ENCODE measurements at regions not wholly inside any gene's neighbourhood (a gene's known extent, or its start where the extent isn't known, plus 50 kb on each side); places are given as distances from the start of the nearest gene placed in this dataset.

DNA sequence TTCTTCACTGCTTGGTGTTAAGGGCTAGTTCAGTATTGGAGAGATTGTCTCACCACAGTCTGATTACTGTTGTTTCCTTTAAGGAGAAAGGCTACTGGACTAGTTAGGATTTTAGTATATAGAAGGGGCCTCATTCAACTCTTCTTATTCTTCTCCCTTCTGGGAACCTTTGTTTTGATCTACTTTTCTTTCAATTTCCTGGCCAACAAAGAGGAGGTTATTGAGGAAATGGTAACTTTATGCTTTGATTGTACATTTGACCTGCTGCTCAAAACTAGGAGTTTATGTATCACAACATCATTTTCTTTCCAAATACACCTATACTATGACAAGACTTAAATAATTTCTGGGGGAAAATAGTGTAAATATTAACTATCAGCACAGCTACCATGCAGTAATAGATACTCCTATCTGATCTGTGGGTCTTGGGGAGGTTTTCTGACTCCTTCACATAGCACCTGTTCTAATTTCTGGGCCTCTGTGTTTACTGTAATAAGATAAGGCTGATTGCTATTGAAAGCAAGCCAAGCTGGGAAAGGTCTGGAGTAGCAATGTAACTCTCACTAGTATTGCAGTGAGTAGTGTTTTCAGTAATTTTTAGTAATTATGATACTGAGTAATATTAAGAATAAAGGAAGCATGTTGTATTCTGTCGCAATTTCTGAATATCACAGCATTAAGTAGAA lies 395.3 kb downstream of the NUP35 start:
- no peaks in the 10 kb centered on the region for H3K36me3 ChIP-seq (replicated peaks in 1 of 2; ENCODE audit: control insufficient read depth in 1 of 2, insufficient read depth in 2 of 2, low read length in 1 of 2)
- no peaks in the 10 kb centered on the region for H4K20me1 ChIP-seq (ENCODE audit: insufficient read depth)
- ChIA-PET POLR2A (no interaction called here), CTCF (no interaction called here)
- no peak for DNase-seq
- no peaks in the 10 kb centered on the region; a peak in 1 of 4 replicates for H3K4me1 ChIP-seq (ENCODE audit: control insufficient read depth in 1 of 2, insufficient read depth in 2 of 2, low read depth in 1 of 2, low read length in 1 of 2)
- no peak overlapping the region for H3K27ac ChIP-seq (ENCODE audit: low read depth in 2 of 2, low read length in 1 of 2)
- no peak overlapping the region for H3K4me3 ChIP-seq (ENCODE audit: low read depth in 2 of 2, low read length in 1 of 2)
- H2AFZ ChIP-seq (ENCODE audit: low read depth), result no peak overlapping the region
- H3K9me2 ChIP-seq, result no peaks in the 10 kb centered on the region
- H3K9ac ChIP-seq, result no peak overlapping the region
- H3F3A ChIP-seq (replicated peaks; ENCODE audit: insufficient read depth), result no peaks in the 10 kb centered on the region
- no peak overlapping the region for H3K4me2 ChIP-seq
- TF ChIP-seq, protein P1, sequence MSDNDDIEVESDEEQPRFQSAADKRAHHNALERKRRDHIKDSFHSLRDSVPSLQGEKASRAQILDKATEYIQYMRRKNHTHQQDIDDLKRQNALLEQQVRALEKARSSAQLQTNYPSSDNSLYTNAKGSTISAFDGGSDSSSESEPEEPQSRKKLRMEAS (IDR thresholded peaks at IDR 0.05; ENCODE audit: low read depth), result no peak
- TF ChIP-seq SMC3 (IDR thresholded peaks at IDR 0.05; ENCODE audit: low read depth, low read length) (no peak), TCF12 (IDR thresholded peaks at IDR 0.05) (no peak), TEAD4 (IDR thresholded peaks at IDR 0.05; ENCODE audit: borderline replicate concordance, insufficient read depth) (no peak), GATA2 (CRISPR knock-in tag; IDR thresholded peaks at IDR 0.05) (no peak)
- TF ChIP-seq, protein P2, sequence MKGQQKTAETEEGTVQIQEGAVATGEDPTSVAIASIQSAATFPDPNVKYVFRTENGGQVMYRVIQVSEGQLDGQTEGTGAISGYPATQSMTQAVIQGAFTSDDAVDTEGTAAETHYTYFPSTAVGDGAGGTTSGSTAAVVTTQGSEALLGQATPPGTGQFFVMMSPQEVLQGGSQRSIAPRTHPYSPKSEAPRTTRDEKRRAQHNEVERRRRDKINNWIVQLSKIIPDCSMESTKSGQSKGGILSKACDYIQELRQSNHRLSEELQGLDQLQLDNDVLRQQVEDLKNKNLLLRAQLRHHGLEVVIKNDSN (IDR thresholded peaks at IDR 0.05; ENCODE audit: borderline replicate concordance, low read depth), result no peak
- TF ChIP-seq, protein P3, sequence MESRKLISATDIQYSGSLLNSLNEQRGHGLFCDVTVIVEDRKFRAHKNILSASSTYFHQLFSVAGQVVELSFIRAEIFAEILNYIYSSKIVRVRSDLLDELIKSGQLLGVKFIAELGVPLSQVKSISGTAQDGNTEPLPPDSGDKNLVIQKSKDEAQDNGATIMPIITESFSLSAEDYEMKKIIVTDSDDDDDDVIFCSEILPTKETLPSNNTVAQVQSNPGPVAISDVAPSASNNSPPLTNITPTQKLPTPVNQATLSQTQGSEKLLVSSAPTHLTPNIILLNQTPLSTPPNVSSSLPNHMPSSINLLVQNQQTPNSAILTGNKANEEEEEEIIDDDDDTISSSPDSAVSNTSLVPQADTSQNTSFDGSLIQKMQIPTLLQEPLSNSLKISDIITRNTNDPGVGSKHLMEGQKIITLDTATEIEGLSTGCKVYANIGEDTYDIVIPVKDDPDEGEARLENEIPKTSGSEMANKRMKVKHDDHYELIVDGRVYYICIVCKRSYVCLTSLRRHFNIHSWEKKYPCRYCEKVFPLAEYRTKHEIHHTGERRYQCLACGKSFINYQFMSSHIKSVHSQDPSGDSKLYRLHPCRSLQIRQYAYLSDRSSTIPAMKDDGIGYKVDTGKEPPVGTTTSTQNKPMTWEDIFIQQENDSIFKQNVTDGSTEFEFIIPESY (IDR thresholded peaks at IDR 0.05; ENCODE audit: borderline replicate concordance, low read depth), result no peak
- 75% methylated on average over 1 of the region's 1 CpG for WGBS (ENCODE audit: low lambda C conversion rate)
- no peaks in the 10 kb centered on the region for H3K79me2 ChIP-seq (ENCODE audit: insufficient read depth)
- H3K9me3 ChIP-seq, result no peaks in the 10 kb centered on the region
- no peaks in the 10 kb centered on the region for H3K27me3 ChIP-seq (ENCODE audit: insufficient read depth)

DNA sequence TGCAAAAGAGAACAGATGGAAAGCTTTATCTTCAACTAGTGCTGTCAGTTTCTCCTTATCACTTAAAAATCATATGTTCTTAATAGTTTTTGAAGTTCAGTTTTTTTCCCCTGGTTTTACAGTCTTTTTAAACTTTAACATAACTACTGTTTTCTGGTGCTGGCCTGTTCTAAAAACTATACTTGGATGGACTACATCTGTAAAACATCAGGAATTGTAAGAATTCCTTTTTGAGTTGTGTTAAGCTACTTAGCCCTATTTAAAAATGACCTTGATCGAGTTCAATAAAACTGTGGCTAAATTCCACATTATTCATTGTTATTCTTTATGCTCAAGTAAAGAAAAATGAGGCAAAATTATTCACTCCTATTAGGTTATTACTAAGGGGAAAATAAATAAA lies 397.7 kb downstream of the NUP35 start:
- Histone ChIP-seq H3K9me2 (no peaks in the 10 kb centered on the region), H2AFZ (ENCODE audit: low read depth) (no peak overlapping the region), H3K4me1 (ENCODE audit: control insufficient read depth in 1 of 2, insufficient read depth in 2 of 2, low read depth in 1 of 2, low read length in 1 of 2) (no peaks in the 10 kb centered on the region; a peak in 1 of 4 replicates), H3F3A (replicated peaks; ENCODE audit: insufficient read depth) (no peaks in the 10 kb centered on the region), H3K4me2 (no peak overlapping the region), H3K79me2 (ENCODE audit: insufficient read depth) (no peaks in the 10 kb centered on the region), H4K20me1 (ENCODE audit: insufficient read depth) (no peaks in the 10 kb centered on the region), H3K9me3 (no peaks in the 10 kb centered on the region), H3K36me3 (replicated peaks in 1 of 2; ENCODE audit: control insufficient read depth in 1 of 2, insufficient read depth in 2 of 2, low read length in 1 of 2) (no peaks in the 10 kb centered on the region), H3K27ac (ENCODE audit: low read depth in 2 of 2, low read length in 1 of 2) (no peak overlapping the region), H3K9ac (no peak overlapping the region), H3K27me3 (ENCODE audit: insufficient read depth) (no peaks in the 10 kb centered on the region), H3K4me3 (ENCODE audit: low read depth in 2 of 2, low read length in 1 of 2) (no peak overlapping the region)
- no peak for DNase-seq
- WGBS (ENCODE audit: low lambda C conversion rate), result 33% methylated on average over 1 of the region's 1 CpG
- no peak for TF ChIP-seq NRF1 (IDR thresholded peaks at IDR 0.05; ENCODE audit: low read depth, low read length)
- no peak for TF ChIP-seq GATA2 (CRISPR knock-in tag; IDR thresholded peaks at IDR 0.05)
- no peak for TF ChIP-seq EP300 (IDR thresholded peaks at IDR 0.05; ENCODE audit: borderline replicate concordance in 1 of 2, low read depth in 1 of 2, low read length in 1 of 2)
- no peak for TF ChIP-seq NFIC (IDR thresholded peaks at IDR 0.05; ENCODE audit: borderline replicate concordance)
- no peak for TF ChIP-seq SMC3 (IDR thresholded peaks at IDR 0.05; ENCODE audit: low read depth, low read length)
- no peak for TF ChIP-seq JUND (IDR thresholded peaks at IDR 0.05)
- no peak for TF ChIP-seq TCF12 (IDR thresholded peaks at IDR 0.05)
- no peak for TF ChIP-seq FOXJ3 (CRISPR knock-in tag; IDR thresholded peaks at IDR 0.05)
- TF ChIP-seq, protein P4, sequence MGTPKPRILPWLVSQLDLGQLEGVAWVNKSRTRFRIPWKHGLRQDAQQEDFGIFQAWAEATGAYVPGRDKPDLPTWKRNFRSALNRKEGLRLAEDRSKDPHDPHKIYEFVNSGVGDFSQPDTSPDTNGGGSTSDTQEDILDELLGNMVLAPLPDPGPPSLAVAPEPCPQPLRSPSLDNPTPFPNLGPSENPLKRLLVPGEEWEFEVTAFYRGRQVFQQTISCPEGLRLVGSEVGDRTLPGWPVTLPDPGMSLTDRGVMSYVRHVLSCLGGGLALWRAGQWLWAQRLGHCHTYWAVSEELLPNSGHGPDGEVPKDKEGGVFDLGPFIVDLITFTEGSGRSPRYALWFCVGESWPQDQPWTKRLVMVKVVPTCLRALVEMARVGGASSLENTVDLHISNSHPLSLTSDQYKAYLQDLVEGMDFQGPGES (IDR thresholded peaks at IDR 0.05; ENCODE audit: low read depth, low read length), result no peak
- TF ChIP-seq TEAD4 (IDR thresholded peaks at IDR 0.05; ENCODE audit: borderline replicate concordance, insufficient read depth), result no peak
- TF ChIP-seq, protein P5, sequence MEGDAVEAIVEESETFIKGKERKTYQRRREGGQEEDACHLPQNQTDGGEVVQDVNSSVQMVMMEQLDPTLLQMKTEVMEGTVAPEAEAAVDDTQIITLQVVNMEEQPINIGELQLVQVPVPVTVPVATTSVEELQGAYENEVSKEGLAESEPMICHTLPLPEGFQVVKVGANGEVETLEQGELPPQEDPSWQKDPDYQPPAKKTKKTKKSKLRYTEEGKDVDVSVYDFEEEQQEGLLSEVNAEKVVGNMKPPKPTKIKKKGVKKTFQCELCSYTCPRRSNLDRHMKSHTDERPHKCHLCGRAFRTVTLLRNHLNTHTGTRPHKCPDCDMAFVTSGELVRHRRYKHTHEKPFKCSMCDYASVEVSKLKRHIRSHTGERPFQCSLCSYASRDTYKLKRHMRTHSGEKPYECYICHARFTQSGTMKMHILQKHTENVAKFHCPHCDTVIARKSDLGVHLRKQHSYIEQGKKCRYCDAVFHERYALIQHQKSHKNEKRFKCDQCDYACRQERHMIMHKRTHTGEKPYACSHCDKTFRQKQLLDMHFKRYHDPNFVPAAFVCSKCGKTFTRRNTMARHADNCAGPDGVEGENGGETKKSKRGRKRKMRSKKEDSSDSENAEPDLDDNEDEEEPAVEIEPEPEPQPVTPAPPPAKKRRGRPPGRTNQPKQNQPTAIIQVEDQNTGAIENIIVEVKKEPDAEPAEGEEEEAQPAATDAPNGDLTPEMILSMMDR (IDR thresholded peaks at IDR 0.05), result no peak
- TF ChIP-seq RFX5 (IDR thresholded peaks at IDR 0.05; ENCODE audit: low read length), result no peak
- no peak for TF ChIP-seq CHD2 (IDR thresholded peaks at IDR 0.05; ENCODE audit: low read length, partially characterized antibody)
- no peak for TF ChIP-seq RXRA (IDR thresholded peaks at IDR 0.05; ENCODE audit: borderline replicate concordance, low read depth)
- no peak for TF ChIP-seq MXI1 (IDR thresholded peaks at IDR 0.05; ENCODE audit: low read depth, low read length)
- TF ChIP-seq, protein P2 (IDR thresholded peaks at IDR 0.05; ENCODE audit: borderline replicate concordance, low read depth), result no peak
- no peak for TF ChIP-seq ELF1 (IDR thresholded peaks at IDR 0.05)
- ChIA-PET CTCF (no interaction called here), POLR2A (no interaction called here)

Data from SK-N-SH (cell line).